CD4-positive, alpha-beta T cell treated with Interleukin-15 for 4 hours (primary cell): ENCODE measurements at regions not wholly inside any gene's neighbourhood (a gene's known extent, or its start where the extent isn't known, plus 50 kb on each side); places are given as distances from the start of the nearest gene placed in this dataset.
"Not testable (repeated sequence)": the region's sequence is repeated elsewhere in the genome, so short reads cannot be mapped to it uniquely, and the experiment has no call there.

Experiments
- DNase-seq: peaks from one replicate; pipeline ENCODE4 v3.0.0-alpha.2; 2020; ENCODE audit warnings: low spot score

DNA sequence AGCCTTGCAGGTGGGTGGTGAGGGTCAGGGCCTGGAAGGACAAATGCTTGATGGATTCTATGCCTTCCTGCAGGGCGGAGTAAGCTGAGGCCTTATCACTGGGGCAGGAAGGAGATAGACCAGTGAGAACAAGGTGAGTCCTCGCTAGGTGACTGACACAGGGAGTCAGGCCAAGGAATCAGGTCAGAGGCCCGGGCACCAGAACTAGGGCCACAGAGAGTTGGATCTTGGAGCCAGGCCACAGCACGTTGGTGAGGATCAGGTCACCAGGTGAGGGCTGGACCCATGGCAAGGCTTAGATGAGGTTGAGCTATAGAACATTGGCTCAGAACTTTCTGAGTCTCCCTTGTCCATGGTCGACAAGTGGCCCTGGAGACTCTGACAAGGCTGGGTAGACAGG, 328.2 kb downstream of the FOXO1 start:
- DNase-seq, result no peak

DNA sequence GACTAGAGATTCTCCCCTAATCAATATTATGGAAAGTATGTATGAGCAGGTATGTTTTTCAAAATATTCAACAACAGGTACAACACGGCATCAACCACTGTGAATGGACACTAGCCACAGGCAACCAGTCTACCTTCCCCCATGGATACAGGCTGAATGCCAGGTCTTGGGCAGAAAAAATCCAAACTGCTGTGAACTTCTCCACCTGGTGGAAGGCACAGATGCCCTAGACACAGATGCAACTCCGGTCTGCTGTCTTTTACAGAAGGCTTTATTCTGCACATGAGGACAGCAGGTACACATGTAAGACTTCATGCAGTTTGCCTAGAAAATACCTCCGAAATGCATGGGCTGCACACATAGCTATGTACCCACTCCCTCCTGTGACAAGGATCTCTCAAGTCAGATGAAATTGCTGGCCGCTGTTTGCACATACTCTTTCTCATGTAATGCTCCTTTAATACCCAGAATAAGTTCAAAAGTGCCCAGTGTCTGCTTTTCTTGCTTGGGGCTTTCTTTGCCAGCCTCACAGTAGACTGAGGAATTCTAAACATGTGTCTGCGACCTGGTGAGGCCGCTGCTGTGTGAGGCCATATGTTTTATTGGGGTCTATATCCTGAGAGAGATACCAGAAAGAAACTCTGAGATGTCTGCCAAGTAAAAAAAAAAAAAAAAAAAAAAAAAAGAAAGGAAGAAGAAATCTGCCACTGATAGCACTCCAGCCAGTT, 325.9 kb downstream of the FOXO1 start:
- no peak for DNase-seq

DNA sequence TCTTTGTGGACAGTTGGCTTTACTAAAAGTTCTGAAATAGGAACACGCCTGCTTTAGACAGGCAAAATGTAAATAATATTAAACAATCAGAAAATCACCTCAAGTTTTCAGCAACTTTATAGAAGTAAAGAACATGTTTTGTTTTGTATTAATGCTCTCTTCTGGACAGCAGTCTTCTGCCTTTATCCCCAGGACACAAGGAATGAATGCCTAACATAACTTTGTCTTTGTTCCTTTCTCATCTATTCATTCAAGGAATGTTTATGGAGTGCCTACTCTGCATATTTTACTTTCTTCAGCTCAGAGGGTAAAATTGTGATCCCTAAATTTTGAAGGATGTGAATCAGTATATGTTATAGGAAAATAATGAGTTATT, 325.4 kb downstream of the FOXO1 start:
- no peak for DNase-seq

DNA sequence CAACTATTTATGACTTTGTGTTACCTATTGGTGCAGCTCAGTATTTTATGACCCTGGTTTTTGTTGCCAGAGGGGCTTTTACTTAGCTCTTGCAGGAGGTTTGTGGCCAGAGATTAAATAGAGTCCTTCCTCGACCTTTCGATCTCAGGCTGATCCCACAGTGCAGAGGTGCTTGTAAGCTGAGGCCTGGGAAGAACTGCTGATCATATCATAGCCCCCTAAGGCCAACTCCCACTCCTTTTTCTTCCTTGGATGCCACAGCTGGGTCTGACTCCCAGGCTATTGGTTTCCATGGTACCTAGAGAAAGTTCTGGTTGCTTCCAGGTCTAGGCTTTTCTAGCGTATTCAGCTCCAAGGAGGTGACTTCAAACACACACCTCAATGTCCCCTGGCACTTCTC, 324.9 kb downstream of the FOXO1 start:
- no peak for DNase-seq

DNA sequence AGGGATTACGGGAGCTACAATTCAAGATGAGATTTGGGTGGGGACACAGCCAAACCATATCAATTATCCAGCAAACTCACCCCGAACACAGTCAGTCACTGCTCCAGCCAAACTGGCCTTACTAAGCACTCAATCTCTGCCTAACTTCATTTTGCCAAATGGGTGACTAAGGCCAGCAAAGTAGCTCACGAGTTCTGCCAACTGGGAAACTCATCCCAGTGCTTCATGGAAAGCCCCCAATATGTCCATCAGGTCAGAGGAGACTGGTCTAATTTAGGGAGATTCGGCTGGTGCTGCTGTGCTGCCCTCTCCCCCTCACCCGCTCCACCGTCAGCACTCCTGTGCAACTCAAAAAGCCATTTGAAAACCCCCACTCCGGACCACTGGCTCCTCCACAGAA, 324.0 kb downstream of the FOXO1 start:
- DNase-seq, result no peak

DNA sequence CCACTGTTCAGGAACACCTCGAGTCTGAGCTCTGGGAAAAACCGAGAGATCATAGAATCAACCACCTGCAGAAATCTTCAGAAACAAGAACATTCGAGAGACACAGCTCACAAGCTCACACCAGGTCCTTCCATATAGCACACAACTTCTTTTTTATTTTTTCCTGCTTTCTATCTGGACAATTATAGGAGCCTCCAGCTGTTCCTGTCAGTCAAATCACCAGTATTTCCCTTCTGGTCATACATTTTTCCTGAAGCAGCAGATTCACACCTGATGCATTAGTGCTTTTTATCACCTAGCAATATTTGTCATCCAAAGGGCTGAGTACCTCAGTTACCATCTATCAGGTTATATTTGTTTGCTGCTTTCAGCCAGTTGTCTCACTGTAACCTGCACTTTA, 323.5 kb downstream of the FOXO1 start:
- DNase-seq, result no peak

DNA sequence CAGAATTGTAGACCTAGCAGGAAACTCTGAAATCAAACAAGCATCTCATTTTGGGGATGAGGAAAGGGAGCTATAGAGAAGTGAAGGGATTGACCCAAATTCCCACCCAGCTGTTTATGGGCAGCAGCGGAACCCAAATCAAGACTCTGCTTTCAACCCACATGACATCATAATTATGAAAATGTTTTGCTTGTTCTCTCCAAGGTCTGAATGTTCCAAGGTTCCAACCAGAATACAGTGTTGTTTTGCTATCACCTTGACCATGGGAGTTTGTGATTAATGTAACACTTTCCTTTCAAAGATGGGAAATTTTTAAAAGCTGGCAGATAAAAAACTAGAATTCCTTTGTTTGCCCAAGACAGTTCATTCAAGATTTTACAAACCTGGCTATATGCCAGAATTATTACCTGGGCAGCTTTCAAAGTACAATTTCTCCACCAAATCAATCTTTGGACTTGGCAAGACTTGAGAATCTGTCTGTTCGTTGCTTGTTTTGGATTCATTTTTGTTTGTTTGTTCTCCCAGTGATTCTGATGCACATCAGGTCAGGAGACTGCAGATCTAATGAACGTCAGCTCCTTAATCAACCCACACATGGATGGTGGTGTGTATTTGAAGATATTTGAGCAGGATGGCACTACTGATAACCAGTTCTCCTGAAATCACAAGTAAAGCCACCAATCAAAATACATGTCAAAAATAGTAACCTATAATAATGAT, 322.7 kb downstream of the FOXO1 start:
- no peak for DNase-seq

- no peak for DNase-seq
These were observed 321.9 kb downstream of the FOXO1 start for GRCh38 chr13:40344270-40345148.

DNA sequence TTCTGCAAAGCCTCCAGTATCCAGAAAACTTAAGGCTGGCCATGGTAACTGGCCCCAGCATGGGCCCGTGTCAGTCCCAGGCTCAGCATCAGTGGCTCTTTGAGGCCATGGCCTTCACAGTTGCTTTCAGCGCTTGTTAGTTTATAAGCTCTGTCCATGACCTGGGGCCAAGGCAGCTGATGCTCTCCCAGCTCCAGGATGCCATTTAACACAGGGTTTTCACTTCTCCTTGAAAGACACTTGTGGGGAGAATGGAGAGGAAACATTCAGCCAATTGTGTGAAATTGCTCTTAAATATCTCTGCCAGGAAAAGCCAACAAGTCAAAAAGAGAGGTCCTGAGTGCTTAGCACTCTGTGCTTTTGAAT, 321.3 kb downstream of the FOXO1 start:
- no peak for DNase-seq

DNA sequence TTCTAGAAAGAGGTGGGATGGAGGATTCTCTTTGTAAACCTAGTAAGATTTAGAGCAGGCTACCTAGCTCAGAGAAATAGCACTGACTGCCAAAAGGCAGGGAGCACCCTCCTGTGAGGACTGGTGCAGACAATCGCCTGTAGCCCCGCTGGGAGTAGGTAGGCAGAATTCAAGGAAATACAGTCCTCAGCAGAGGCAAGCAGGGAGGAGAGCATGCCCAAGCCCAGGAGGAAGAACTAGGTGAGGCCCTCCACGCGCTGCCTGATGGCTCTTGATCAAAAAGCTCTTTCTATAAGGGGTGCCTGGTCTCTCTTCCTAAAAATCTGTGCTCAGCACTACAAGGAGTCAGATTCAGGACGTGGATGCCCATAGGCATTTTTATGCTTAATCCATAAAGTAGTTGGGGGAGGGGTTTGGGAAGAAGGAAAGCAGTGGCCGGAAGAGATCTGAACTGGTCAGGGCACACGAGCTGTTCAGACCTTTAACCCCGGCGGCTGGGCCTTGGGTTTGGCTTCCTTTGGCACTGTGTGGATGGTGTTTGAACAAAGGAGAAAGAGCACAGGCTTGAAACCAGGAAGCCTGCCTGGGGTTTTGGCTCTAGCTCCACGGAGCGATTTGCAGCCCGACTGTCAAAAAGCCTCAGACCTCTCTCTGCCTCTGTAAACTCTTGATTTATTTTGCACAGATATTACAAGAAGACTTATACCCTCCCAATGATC, 320.6 kb downstream of the FOXO1 start:
- no peak for DNase-seq

DNA sequence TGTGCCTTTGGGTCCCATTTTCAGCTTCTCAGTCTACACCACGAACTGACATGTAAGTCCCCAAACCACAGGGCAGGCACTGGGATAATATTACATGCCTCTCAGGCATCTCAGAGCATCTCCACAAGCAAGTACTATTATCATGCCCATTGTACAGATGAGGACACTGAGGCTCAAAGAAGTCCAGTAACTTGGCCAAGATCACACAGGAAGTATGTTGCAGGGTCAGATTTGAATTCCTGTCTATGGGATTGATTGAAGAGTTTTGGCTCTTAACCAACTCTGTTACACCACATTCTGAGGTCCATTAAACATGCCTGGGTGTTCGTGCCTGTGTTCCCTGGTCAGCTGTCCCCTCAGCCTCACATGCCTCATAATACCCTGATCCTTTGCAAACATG, 319.8 kb downstream of the FOXO1 start:
- no peak for DNase-seq

- no peak for DNase-seq
These were observed 318.3 kb downstream of the FOXO1 start for GRCh38 chr13:40348096-40348679.

DNA sequence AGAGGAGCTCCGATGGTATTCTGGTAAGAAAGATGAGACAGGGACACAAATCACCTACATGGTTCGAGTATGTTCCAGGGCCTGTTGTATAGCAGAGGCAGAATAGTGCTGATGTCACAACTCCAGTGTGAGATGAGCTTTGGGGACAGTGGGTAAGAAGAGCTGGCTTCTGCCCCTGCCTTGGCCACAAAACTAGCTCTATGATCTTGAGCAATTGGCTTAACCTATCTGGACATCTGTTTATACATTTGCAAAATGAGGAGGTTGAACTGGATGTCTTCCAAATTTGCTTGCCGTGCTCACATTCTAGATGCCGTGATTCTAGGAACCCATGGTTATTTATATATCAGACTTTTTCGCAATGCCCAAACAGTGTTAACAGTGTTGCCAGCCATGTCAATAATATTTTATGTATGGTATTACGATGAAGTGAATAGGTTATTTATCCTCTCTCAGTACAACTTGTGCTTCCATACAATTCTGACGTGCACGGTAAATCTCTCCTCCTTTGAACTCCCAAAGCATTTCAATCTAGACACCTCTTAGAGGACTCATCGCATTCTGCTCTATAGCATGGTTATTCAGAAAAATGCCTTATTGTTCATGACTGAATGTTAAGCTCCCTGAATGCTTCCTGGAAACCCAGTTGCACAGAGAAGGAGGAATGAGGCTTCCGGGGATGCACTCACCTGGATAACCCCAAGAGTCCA, 316.0 kb downstream of the FOXO1 start:
- no peak for DNase-seq

- DNase-seq, result no peak
These were observed 314.7 kb downstream of the FOXO1 start for GRCh38 chr13:40351537-40352379.

- no peak for DNase-seq
These were observed 314.1 kb downstream of the FOXO1 start for GRCh38 chr13:40352380-40352778.

DNA sequence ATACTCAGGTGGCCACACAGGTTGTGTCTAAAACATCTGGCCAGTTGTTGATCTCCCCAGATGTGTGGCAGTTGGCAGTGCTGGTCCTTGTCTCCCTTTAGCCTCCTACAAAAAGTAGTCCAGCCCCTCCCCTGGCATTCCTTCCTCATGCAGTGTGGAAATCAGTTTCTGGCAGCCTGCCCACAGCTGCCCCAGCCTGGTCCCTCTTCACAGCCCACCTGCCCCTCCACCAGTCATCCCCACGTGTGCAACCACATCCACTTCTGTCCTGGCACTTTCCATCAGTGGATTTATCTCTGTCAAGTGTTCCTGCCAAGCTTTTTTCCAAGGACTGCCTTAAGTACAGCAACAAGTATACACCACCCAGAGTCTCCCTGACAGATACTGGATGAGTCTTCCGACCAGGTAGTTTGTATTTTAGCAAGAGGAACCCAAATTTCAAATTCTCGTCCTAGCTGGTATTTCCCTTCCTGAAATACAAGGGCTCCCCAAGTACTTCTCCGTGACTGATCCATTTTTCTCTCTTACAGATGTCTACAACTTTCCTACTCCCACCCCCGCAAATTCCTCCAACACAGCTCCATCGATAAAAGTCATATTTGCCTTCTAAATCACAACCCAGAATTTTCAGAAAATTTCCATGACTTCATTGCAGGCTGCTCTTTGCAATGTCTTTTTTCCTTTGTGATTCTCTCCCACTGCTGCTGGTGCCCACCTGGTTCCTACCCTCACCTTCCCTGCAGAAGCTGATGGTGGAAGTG, 313.5 kb downstream of the FOXO1 start:
- DNase-seq, result no peak

GRCh38 chr13:40355126-40355724, 311.2 kb downstream of the FOXO1 start:
- no peak for DNase-seq

GRCh38 chr13:40356011-40356410, 310.4 kb downstream of the FOXO1 start:
- DNase-seq, result no peak

- DNase-seq, result not testable (repeated sequence)
These were observed 310.0 kb downstream of the FOXO1 start for GRCh38 chr13:40356458-40356857.
